ENCODE measurements at regions not wholly inside any gene's neighbourhood (a gene's known extent, or its start where the extent isn't known, plus 50 kb on each side); places are given as distances from the start of the nearest gene placed in this dataset.

DNA sequence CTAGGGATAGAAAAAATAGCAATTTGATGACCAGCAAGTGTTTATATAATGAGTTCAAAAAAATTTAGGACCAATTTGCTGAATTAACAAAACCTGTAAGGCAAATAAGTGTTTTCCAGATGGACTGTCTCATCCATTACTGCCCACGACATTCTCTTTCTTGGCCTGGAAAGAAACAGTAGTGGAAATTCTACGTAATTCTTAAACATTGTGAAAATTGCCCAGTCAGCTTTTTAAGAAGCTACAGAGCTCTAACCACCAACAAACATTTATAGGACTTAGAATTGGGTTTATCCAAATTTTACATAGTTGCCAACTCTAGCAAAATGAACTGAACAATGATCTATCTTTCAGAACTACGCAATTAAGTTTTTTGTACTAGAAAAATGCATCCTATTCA, 227.7 kb upstream of the PEX5L start:
- TF ChIP-seq, protein P1, sequence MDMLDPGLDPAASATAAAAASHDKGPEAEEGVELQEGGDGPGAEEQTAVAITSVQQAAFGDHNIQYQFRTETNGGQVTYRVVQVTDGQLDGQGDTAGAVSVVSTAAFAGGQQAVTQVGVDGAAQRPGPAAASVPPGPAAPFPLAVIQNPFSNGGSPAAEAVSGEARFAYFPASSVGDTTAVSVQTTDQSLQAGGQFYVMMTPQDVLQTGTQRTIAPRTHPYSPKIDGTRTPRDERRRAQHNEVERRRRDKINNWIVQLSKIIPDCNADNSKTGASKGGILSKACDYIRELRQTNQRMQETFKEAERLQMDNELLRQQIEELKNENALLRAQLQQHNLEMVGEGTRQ (IDR thresholded peaks at IDR 0.05): no peak
- TF ChIP-seq JUN (IDR thresholded peaks at IDR 0.05) (no peak), NPAS2 (CRISPR knock-in tag; IDR thresholded peaks at IDR 0.05; ENCODE audit: borderline replicate concordance) (no peak)
- TF ChIP-seq, protein P2, sequence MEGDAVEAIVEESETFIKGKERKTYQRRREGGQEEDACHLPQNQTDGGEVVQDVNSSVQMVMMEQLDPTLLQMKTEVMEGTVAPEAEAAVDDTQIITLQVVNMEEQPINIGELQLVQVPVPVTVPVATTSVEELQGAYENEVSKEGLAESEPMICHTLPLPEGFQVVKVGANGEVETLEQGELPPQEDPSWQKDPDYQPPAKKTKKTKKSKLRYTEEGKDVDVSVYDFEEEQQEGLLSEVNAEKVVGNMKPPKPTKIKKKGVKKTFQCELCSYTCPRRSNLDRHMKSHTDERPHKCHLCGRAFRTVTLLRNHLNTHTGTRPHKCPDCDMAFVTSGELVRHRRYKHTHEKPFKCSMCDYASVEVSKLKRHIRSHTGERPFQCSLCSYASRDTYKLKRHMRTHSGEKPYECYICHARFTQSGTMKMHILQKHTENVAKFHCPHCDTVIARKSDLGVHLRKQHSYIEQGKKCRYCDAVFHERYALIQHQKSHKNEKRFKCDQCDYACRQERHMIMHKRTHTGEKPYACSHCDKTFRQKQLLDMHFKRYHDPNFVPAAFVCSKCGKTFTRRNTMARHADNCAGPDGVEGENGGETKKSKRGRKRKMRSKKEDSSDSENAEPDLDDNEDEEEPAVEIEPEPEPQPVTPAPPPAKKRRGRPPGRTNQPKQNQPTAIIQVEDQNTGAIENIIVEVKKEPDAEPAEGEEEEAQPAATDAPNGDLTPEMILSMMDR (IDR thresholded peaks at IDR 0.05): no peak
